B cell (primary cell): ENCODE measurements at regions not wholly inside any gene's neighbourhood (a gene's known extent, or its start where the extent isn't known, plus 50 kb on each side); places are given as distances from the start of the nearest gene placed in this dataset.

Experiments used
- ATAC-seq: fragments of 200-7000 bp; cut with Tn5 transposase; one replicate; pipeline ENCODE4 v1.10.0; 2021; ENCODE audit warnings: low read depth, mild to moderate bottlenecking, moderate number of reproducible peaks, moderate library complexity
- CTCF ChIA-PET: fragments of 350-600 bp; sonication (Branson Sonifier 250); formaldehyde crosslinking; loops from one replicate; lab custom pipeline; 2021; ENCODE audit warnings: antibody characterized with exemption, inconsistent platforms; lab: Charles Lee
- POLR2A ChIA-PET: fragments of 350-600 bp; sonication (Branson Sonifier 250); formaldehyde crosslinking; loops from one replicate; lab custom pipeline; 2021; ENCODE audit warnings: antibody characterized with exemption; lab: Charles Lee
- DNase-seq: peaks from one replicate; pipeline ENCODE4 v3.0.0; 2013
- H2AFZ ChIP-seq: 2 replicates; pipeline ENCODE4 v1.6.1; 2012; ENCODE audit warnings: mild to moderate bottlenecking, low read depth, low read length; ENCODE audit not compliant: insufficient read depth, poor library complexity, severe bottlenecking
- H3K27ac ChIP-seq, 2 donors: 1 replicate in 1 of 2; 2 replicates in 1 of 2; pipeline ENCODE4 v1.5.1; 2012 to 2013; ENCODE audit warnings: low read length in 2 of 2, mild to moderate bottlenecking in 2 of 2, moderate library complexity in 1 of 2
- H3K27me3 ChIP-seq, 4 experiments: fragments of 200-600 bp in 1 of 4; sonication (generic) in 1 of 4; replicated peaks in 1 of 4; 1 replicate in 2 of 4; 2 replicates in 2 of 4; pipeline versions ENCODE4 v1.6.1 to v1.7.0; 2013 to 2016; ENCODE audit warnings: low read length in 3 of 4, mild to moderate bottlenecking in 2 of 4, mixed read lengths in 1 of 4, moderate library complexity in 1 of 4; ENCODE audit not compliant: insufficient read depth in 4 of 4, control insufficient read depth in 3 of 4; ENCODE audit errors: control extremely low read depth in 1 of 4
- H3K36me3 ChIP-seq, 2 experiments: replicated peaks in 1 of 2; 1 replicate in 1 of 2; 2 replicates in 1 of 2; pipeline versions ENCODE4 v1.6.1 to v1.7.1; 2013; ENCODE audit warnings: low read length in 1 of 2; ENCODE audit not compliant: insufficient read depth in 2 of 2, control insufficient read depth in 1 of 2; ENCODE audit errors: control extremely low read depth in 1 of 2, extremely low read depth in 1 of 2
- H3K4me1 ChIP-seq, 2 donors: fragments of 200-600 bp in 1 of 2; sonication (generic) in 1 of 2; 1 replicate in 1 of 2; 2 replicates in 1 of 2; pipeline versions ENCODE4 v1.5.1 to v1.6.1; 2013 to 2017; ENCODE audit warnings: low read length in 2 of 2; ENCODE audit not compliant: control insufficient read depth in 2 of 2, insufficient read depth in 2 of 2
- H3K4me2 ChIP-seq: replicated peaks from 2 replicates; pipeline ENCODE3; 2012; ENCODE audit warnings: mild to moderate bottlenecking, low read depth, low read length; ENCODE audit not compliant: poor library complexity, severe bottlenecking
- H3K4me3 ChIP-seq, 5 experiments: fragments of 200-600 bp in 1 of 5; sonication (generic) in 1 of 5; 1 replicate in 3 of 5; 2 replicates in 2 of 5; pipeline versions ENCODE4 v1.5.1 to v1.7.0; 2011 to 2016; ENCODE audit warnings: low read length in 4 of 5, mild to moderate bottlenecking in 4 of 5, low read depth in 2 of 5, control low read depth in 1 of 5, moderate library complexity in 1 of 5; ENCODE audit not compliant: insufficient read depth in 1 of 5; ENCODE audit errors: control extremely low read depth in 1 of 5, extremely low read depth in 1 of 5
- H3K79me2 ChIP-seq: fragments of 200-600 bp; sonication (generic); one replicate; pipeline ENCODE4 v1.6.0; 2016; ENCODE audit warnings: low read length; ENCODE audit not compliant: control insufficient read depth, insufficient read depth
- H3K9ac ChIP-seq: fragments of 200-600 bp; sonication (generic); 2 replicates; pipeline ENCODE4 v1.6.1; 2017; ENCODE audit warnings: mild to moderate bottlenecking, low read length, moderate library complexity
- H3K9me3 ChIP-seq, 3 donors: one replicate each; pipeline versions ENCODE4 v1.6.1 to v1.7.1; 2013; ENCODE audit warnings: low read length in 2 of 3; ENCODE audit not compliant: control insufficient read depth in 2 of 3, insufficient read depth in 1 of 3; ENCODE audit errors: control extremely low read depth in 1 of 3
- H4K20me1 ChIP-seq: 2 replicates; pipeline ENCODE4 v1.6.0; 2012; ENCODE audit warnings: mild to moderate bottlenecking, low read length; ENCODE audit not compliant: insufficient read depth, control insufficient read depth, poor library complexity, severe bottlenecking
- H3K27ac Mint-ChIP-seq: one replicate; pipeline ENCODE4 v1.8.0; 2021; ENCODE audit warnings: mixed read lengths
- H3K27me3 Mint-ChIP-seq: one replicate; pipeline ENCODE4 v1.8.0; 2021; ENCODE audit warnings: mixed read lengths
- H3K4me1 Mint-ChIP-seq: one replicate; pipeline ENCODE4 v1.8.0; 2021; ENCODE audit warnings: mixed read lengths
- H3K4me3 Mint-ChIP-seq: one replicate; pipeline ENCODE4 v1.8.0; 2021; ENCODE audit warnings: mixed read lengths
- H3K9me3 Mint-ChIP-seq: one replicate; pipeline ENCODE4 v1.8.0; 2022; ENCODE audit warnings: mixed read lengths; ENCODE audit not compliant: insufficient read depth
- CTCF ChIP-seq: fragments of 200-600 bp; IDR thresholded peaks from one replicate; pipeline ENCODE4 v1.8.0; 2022; ENCODE audit warnings: antibody characterized with exemption, mild to moderate bottlenecking
- EZH2 ChIP-seq: IDR thresholded peaks from 2 replicates; pipeline ENCODE4 v1.6.1; 2012; ENCODE audit warnings: borderline replicate concordance, low read depth, mild to moderate bottlenecking, moderate library complexity, low read length; ENCODE audit not compliant: insufficient read depth, poor library complexity, severe bottlenecking
- WGBS: methylation state at CpG from one replicate; pipeline ENCODE4 v1.1.5; 2013; ENCODE audit warnings: missing lambda C conversion rate; ENCODE audit not compliant: insufficient coverage; 5-methylcytosine and 5-hydroxymethylcytosine counted together
- intact Hi-C: fragments of 100-400 bp; cut with micrococcal nuclease; formaldehyde crosslinking; loops from one replicate; pipeline ENCODE4 v1.10.0; 2022

GRCh38 chr2:18926631-18927524, 337.5 kb upstream of the NT5C1B start:
- H3K4me3 Mint-ChIP-seq = no peak overlapping the region
- no peaks in the 10 kb centered on the region for H3K36me3 ChIP-seq
- H3K9ac ChIP-seq = no peak overlapping the region
- H3K4me1 Mint-ChIP-seq = peaks cover 2% of the 10 kb centered on the region
- no peaks in the 10 kb centered on the region for H4K20me1 ChIP-seq
- no peaks in the 10 kb centered on the region for H3K79me2 ChIP-seq
- no peaks in the 10 kb centered on the region for H3K27me3 ChIP-seq
- WGBS = 93% methylated on average over 4 of the region's 9 CpGs
- no peak overlapping the region for H2AFZ ChIP-seq
- H3K27ac ChIP-seq = no peak overlapping the region
- DNase-seq (no peak), ATAC-seq (no peak)
- CTCF ChIA-PET = no interaction called here
- no peaks in the 10 kb centered on the region for H3K9me3 ChIP-seq
- H3K4me3 ChIP-seq = no peak overlapping the region
- H3K27me3 Mint-ChIP-seq = peaks cover 3% of the 10 kb centered on the region
- no peaks in the 10 kb centered on the region for H3K4me1 ChIP-seq
- POLR2A ChIA-PET = no interaction called here
- intact Hi-C loops = no loop called here
- H3K9me3 Mint-ChIP-seq = peaks cover 2% of the 10 kb centered on the region
- no peak overlapping the region for H3K4me2 ChIP-seq
- no peak overlapping the region for H3K27ac Mint-ChIP-seq
- no peak for TF ChIP-seq EZH2
- no peak for TF ChIP-seq CTCF

GRCh38 chr2:18925296-18925695, 335.9 kb upstream of the NT5C1B start:
- intact Hi-C loops = no loop called here
- ATAC-seq (no peak), DNase-seq (no peak)
- Mint-ChIP-seq H3K9me3 (peaks cover 2% of the 10 kb centered on the region), H3K27ac (no peak overlapping the region), H3K4me1 (peaks cover 2% of the 10 kb centered on the region), H3K4me3 (no peak overlapping the region), H3K27me3 (no peaks in the 10 kb centered on the region)
- Histone ChIP-seq H3K4me2 (no peak overlapping the region), H3K27ac (no peak overlapping the region), H4K20me1 (no peaks in the 10 kb centered on the region), H3K4me1 (no peaks in the 10 kb centered on the region), H3K9me3 (peaks cover 0 to 3% (median 0%) of the 10 kb centered on the region in 3 donors), H2AFZ (no peak overlapping the region), H3K27me3 (no peaks in the 10 kb centered on the region), H3K79me2 (no peaks in the 10 kb centered on the region), H3K9ac (no peak overlapping the region), H3K4me3 (no peak overlapping the region), H3K36me3 (no peaks in the 10 kb centered on the region)
- WGBS = no CpG with 5 or more reads among the region's 2 CpGs
- TF ChIP-seq EZH2 = no peak
- no peak for TF ChIP-seq CTCF
- POLR2A ChIA-PET = no interaction called here
- CTCF ChIA-PET = no interaction called here
